Epidermal melanocyte (primary cell): ENCODE measurements at regions not wholly inside any gene's neighbourhood (a gene's known extent, or its start where the extent isn't known, plus 50 kb on each side); places are given as distances from the start of the nearest gene placed in this dataset.

Experiments
- DNase-seq: peaks from one replicate; pipeline ENCODE4 v3.0.0; 2011; ENCODE audit warnings: low spot score; ENCODE audit not compliant: insufficient read length

GRCh38 chr2:52193804-52194203 is 1161.9 kb upstream of the NRXN1 start:
- no peak for DNase-seq

- no peak for DNase-seq
Measured at GRCh38 chr2:52192656-52193055, 1160.7 kb upstream of the NRXN1 start.

GRCh38 chr2:52181080-52181479 is 1149.1 kb upstream of the NRXN1 start:
- no peak for DNase-seq

- no peak for DNase-seq
Measured at GRCh38 chr2:52178845-52179244, 1146.9 kb upstream of the NRXN1 start.

DNA sequence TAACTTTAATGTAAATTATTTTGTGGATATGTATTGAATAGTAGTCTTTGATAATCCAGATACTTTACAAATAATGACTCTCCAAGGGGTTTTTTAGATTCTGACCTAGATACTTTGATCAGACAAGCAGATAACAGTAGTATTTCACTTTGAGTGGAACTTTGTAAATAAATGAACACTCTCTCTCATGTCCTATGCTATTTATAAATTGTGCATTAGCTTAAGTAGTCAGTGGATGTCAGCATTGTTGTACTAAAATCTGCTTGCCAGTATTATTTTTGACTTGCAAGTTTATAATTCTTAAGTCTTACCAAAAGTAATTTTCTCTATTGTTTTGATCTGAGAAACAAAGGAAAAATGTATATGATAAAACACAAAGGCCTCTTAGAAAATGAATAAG is 1113.1 kb upstream of the NRXN1 start:
- DNase-seq: no peak

- DNase-seq: no peak
Measured at GRCh38 chr2:52144590-52144989, 1112.7 kb upstream of the NRXN1 start.

DNA sequence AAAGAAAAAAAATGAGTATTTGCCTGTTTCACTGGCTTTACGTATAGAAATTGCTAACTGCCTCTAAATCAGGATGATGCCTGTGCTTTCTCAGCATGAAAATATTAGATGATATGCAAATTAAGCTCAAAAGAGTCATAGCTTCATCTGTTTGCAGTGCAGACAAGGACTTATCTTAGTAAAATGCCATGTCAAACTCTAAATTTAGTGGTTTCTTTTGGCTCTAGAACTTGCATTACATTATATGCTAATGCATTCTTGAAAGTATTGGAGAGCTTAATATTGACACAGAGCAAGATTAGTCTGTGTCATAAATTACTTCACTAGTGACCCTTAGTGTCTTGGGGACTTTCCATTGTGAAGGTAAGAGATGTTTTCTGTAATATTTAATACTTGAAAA is 1109.1 kb upstream of the NRXN1 start:
- no peak for DNase-seq

- DNase-seq: no peak
Measured at GRCh38 chr2:52139241-52139640, 1107.3 kb upstream of the NRXN1 start.

DNA sequence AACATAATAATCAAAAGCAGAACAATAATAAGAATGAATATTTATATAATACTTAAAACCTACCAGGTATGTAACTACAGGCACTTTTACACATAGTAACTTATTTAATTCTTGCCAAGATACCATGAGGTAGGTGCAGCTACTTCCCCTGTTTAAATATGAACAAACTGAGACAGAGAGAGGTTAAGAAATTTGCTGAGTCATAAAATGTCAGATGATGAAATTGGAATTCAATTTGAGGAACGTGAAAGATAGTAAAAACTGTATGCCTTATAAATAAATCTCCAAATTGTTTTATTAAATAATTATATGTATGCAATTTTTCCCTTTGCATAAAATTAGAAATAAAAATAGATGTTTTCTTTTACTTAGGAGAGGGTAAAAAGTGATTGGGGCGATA is 1103.3 kb upstream of the NRXN1 start:
- no peak for DNase-seq

GRCh38 chr2:52128081-52128480 is 1096.1 kb upstream of the NRXN1 start:
- no peak for DNase-seq

DNA sequence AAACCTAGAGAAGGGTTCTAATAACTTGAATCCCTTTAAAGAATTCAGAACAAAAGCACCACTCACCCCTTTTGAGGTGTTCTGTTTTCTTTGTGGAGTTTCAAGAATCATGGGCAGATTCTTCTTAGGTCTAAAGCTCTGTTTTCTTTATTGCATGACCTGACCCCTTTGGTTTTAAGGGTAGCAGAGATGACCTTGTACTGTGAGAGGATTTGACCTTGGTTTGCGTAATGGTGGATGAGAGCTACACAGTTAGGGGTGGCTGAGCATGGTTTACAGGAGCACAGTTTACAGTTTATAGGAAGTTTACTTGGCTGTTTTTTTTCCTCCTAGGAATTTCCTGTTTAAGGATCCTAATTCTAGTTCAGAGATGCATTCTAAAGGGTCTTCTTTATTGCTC is 1095.6 kb upstream of the NRXN1 start:
- DNase-seq: no peak

GRCh38 chr2:52117299-52117698 is 1085.4 kb upstream of the NRXN1 start:
- no peak for DNase-seq

- DNase-seq: no peak
Measured at GRCh38 chr2:52115750-52116149, 1083.8 kb upstream of the NRXN1 start.

GRCh38 chr2:52113338-52113737 is 1081.4 kb upstream of the NRXN1 start:
- DNase-seq: no peak

DNA sequence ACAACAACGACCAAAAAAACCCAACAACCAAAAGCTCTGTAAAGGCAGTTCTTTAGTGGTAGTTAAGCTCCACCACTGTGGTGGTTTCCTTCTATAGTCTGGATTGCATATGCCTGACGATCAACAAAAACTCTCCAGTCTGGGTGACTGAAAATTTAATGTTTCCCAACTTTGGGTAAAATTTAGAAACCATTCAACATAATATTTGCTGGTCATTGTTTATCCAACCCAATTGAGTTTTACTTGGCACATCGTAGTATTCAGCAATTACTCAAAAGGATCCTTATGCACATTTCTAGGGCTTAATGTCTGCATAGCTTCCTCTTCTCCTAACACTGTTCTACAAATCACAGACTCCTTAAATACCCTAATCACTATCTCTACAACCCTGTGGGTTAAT is 1080.2 kb upstream of the NRXN1 start:
- DNase-seq: no peak

- DNase-seq: no peak
Measured at GRCh38 chr2:52107124-52107523, 1075.2 kb upstream of the NRXN1 start.

DNA sequence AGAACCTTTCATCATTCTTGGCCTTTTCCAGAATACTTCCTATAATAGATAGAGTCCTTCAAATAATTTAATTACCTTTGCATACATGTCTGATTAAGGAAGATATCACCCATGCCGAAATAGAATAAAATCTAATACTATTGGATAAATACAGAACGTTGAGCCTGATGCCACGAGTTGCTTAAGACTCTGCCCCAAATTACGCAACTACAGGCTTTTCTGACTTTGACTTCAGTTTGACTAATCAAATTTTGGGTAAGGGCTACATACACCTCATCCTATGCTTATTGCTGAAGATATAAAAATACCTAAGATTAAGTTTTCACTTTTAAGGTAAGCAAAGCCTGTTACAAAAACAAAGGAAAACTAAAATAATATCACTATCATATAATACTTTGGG is 1065.1 kb upstream of the NRXN1 start:
- no peak for DNase-seq

- DNase-seq: no peak
Measured at GRCh38 chr2:52084759-52085158, 1052.8 kb upstream of the NRXN1 start.

DNA sequence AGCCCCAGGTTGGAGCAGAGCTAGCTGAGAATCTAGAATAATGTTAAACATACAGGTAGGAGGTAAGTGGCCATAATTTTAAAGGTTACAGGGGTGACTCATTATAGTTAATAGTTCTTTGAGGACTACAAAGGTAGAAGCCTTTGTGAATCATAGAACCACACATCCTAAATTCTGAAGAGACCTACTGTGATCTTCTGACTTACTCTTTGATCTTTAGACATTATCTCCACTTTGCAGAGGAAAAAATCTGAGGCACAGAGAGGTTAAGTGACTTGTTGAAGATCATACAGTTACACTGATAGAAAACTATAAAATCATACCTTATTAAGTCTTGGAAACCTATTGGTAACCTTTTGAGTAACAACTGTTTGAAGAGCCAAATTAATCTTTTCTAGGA is 1051.3 kb upstream of the NRXN1 start:
- no peak for DNase-seq

GRCh38 chr2:52082646-52083045 is 1050.7 kb upstream of the NRXN1 start:
- DNase-seq: no peak

- DNase-seq: no peak
Measured at GRCh38 chr2:52079602-52080001, 1047.7 kb upstream of the NRXN1 start.

GRCh38 chr2:52077159-52077558 is 1045.2 kb upstream of the NRXN1 start:
- no peak for DNase-seq

- DNase-seq: no peak
Measured at GRCh38 chr2:52074130-52074719, 1042.3 kb upstream of the NRXN1 start.

DNA sequence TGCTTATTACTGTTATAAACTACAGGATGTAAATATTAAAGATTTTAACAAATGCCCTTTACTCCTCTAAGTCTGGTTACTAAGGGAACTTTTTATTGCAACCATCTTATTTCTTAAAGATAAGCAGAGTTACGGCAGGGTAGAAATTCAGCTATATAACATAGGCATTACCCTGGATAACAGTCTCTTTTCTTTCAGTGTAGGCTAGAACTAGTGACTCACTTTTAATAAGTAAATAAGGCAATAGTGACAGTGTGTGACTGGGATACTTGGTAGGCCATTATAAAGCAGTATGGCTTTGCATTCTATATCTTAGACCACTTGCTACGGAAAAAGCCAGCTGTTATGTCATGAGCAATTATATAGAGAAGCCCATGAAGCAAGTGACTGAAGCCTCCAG is 1041.0 kb upstream of the NRXN1 start:
- no peak for DNase-seq
